WTC11 (cell line): ENCODE measurements at regions not wholly inside any gene's neighbourhood (a gene's known extent, or its start where the extent isn't known, plus 50 kb on each side); places are given as distances from the start of the nearest gene placed in this dataset.

ENCODE experiments used
- ATAC-seq: fragments of 200-7000 bp; cut with Tn5 transposase; 2 replicates; pipeline ENCODE4 v1.10.0; 2021; ENCODE audit warnings: mild to moderate bottlenecking, moderate library complexity
- CTCF ChIA-PET: fragments of 300-600 bp; sonication (Branson Sonifier 250); formaldehyde crosslinking; loops from one replicate; lab custom pipeline; 2021; ENCODE audit warnings: antibody characterized with exemption; lab: Charles Lee
- POLR2A ChIA-PET: fragments of 350-600 bp; sonication (Branson Sonifier 250); formaldehyde crosslinking; loops from one replicate; lab custom pipeline; 2021; ENCODE audit warnings: antibody characterized with exemption; lab: Charles Lee
- DNase-seq: peaks from one replicate; pipeline ENCODE4 v3.0.0; 2021; ENCODE audit warnings: low spot score
- H3K27ac Mint-ChIP-seq: 2 replicates; pipeline ENCODE4 v1.8.0; 2021; ENCODE audit warnings: mixed read lengths
- H3K27me3 Mint-ChIP-seq: 2 replicates; pipeline ENCODE4 v1.8.0; 2021; ENCODE audit warnings: low read depth, mild to moderate bottlenecking, moderate library complexity, mixed read lengths
- H3K36me3 Mint-ChIP-seq: 2 replicates; pipeline ENCODE4 v1.8.0; 2021; ENCODE audit warnings: mixed read lengths
- H3K4me1 Mint-ChIP-seq: 2 replicates; pipeline ENCODE4 v1.8.0; 2022; ENCODE audit warnings: mixed read lengths
- H3K4me3 Mint-ChIP-seq: 2 replicates; pipeline ENCODE4 v1.8.0; 2021; ENCODE audit warnings: mild to moderate bottlenecking, moderate library complexity, mixed read lengths
- H3K9me3 Mint-ChIP-seq: 2 replicates; pipeline ENCODE4 v1.8.0; 2021; ENCODE audit warnings: mixed read lengths
- E2F5 ChIP-seq: sonication (generic); formaldehyde crosslinking; IDR thresholded peaks from 2 replicates; pipeline ENCODE4 v1.8.1; 2022; ENCODE audit warnings: mild to moderate bottlenecking, moderate library complexity, missing genetic modification reagents
- GABPB1 ChIP-seq: sonication (generic); formaldehyde crosslinking; IDR thresholded peaks from 2 replicates; pipeline ENCODE4 v1.8.1; 2023; ENCODE audit warnings: mild to moderate bottlenecking, missing genetic modification reagents
- SOX15 ChIP-seq: fragments of 250-450 bp; sonication (Bioruptor Pico); IDR thresholded peaks from 2 replicates; pipeline ENCODE4 v1.9.0; 2021; ENCODE audit warnings: mild to moderate bottlenecking
- ZBTB21 ChIP-seq: sonication (generic); formaldehyde crosslinking; IDR thresholded peaks from 2 replicates; pipeline ENCODE4 v1.8.1; 2023; ENCODE audit warnings: mild to moderate bottlenecking, missing genetic modification reagents, borderline replicate concordance
- ZNF416 ChIP-seq: fragments of 250-450 bp; sonication (Bioruptor Pico); IDR thresholded peaks from 2 replicates; pipeline ENCODE4 v1.9.0; 2021; ENCODE audit warnings: mild to moderate bottlenecking, inconsistent platforms
- ZNF423 ChIP-seq: fragments of 250-450 bp; sonication (Bioruptor Pico); IDR thresholded peaks from 2 replicates; pipeline ENCODE4 v2.1.2; 2022; ENCODE audit warnings: mild to moderate bottlenecking, moderate library complexity
- ZSCAN18 ChIP-seq: fragments of 250-450 bp; sonication (Bioruptor Pico); IDR thresholded peaks from 2 replicates; pipeline ENCODE4 v2.1.2; 2022; ENCODE audit warnings: mild to moderate bottlenecking, moderate library complexity
- TF ChIP-seq, protein P1 (sequence below): sonication (generic); formaldehyde crosslinking; IDR thresholded peaks from 2 replicates; pipeline ENCODE4 v1.8.1; 2023; ENCODE audit warnings: mild to moderate bottlenecking, missing genetic modification reagents, moderate library complexity
- TF ChIP-seq, protein P2 (sequence below): fragments of 250-450 bp; sonication (Bioruptor Pico); conservative IDR thresholded peaks from 2 replicates; pipeline ENCODE4 v1.9.0; 2021; ENCODE audit warnings: mild to moderate bottlenecking
- TF ChIP-seq, protein P3 (sequence below): sonication (generic); formaldehyde crosslinking; IDR thresholded peaks from 2 replicates; pipeline ENCODE4 v1.8.0; 2022; ENCODE audit warnings: missing genetic modification reagents
- TF ChIP-seq, protein P4 (sequence below): sonication (generic); formaldehyde crosslinking; IDR thresholded peaks from 2 replicates; pipeline ENCODE4 v1.8.0; 2022; ENCODE audit warnings: mild to moderate bottlenecking, missing genetic modification reagents

DNA sequence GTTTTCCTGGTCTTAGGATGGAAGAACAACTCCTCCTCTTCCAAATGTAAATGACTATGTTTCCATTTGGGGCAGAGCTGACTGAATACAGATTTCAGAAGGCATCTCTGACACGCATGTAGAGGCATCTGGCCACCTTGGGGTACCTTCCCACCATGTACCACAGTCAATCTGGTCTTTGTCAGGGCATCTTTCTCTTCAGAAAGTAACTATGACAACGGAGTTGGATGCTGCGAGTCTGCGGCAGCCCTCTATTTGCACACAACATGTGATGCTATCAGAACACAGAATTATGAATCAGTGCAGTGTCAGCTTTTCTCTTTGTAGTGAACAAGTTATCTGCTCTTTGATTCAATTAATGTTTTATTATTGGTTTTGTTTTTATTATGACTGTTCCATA is 94.7 kb downstream of the TSEN15 start:
- ChIA-PET CTCF (no interaction called here), POLR2A (no interaction called here)
- Mint-ChIP-seq H3K27ac (no peak overlapping the region), H3K27me3 (peaks cover 7% of the 10 kb centered on the region), H3K4me1 (peaks cover 8% of the 10 kb centered on the region), H3K9me3 (peaks cover 18% of the 10 kb centered on the region), H3K4me3 (no peak overlapping the region), H3K36me3 (peaks cover 6% of the 10 kb centered on the region; the same call in 1 of the 2 replicates)
- TF ChIP-seq ZNF416 (no peak), ZNF423 (CRISPR knock-in tag) (no peak), E2F5 (CRISPR knock-in tag) (no peak), GABPB1 (CRISPR knock-in tag) (no peak)
- TF ChIP-seq, protein P1, sequence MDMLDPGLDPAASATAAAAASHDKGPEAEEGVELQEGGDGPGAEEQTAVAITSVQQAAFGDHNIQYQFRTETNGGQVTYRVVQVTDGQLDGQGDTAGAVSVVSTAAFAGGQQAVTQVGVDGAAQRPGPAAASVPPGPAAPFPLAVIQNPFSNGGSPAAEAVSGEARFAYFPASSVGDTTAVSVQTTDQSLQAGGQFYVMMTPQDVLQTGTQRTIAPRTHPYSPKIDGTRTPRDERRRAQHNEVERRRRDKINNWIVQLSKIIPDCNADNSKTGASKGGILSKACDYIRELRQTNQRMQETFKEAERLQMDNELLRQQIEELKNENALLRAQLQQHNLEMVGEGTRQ (CRISPR knock-in tag), result no peak
- TF ChIP-seq, protein P2, sequence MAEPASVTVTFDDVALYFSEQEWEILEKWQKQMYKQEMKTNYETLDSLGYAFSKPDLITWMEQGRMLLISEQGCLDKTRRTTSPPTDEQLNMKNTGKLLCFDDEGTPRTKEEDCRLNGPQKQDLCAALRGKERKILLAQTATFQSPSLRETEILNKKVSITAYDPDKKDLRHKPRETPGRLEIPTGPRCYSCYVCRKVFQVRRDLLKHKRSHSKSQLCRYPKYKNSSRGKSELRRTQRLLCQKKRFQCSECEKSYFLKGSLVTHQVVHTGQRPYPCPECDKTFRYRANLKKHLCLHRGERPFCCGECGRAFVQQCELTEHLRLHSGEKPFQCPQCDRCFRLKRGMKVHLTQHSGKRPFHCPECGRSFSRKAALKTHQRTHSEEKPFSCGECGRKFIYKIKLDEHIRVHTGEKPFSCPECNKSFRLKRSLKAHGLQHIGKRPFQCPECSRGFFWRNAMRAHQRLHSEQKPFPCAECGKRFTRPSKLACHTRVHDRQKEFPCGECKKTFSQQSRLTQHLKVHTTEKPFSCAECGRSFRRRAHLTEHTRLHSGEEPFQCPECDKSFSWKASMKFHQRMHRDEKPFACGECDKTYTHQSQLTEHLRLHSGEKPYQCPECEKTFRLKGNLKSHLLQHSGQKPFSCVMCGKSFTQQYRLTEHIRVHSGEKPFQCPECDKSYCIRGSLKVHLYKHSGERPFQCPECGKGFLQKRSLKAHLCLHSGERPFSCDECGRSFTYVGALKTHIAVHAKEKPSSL (CRISPR knock-in tag), result no peak
- no peak for DNase-seq
- ATAC-seq, result no peak

- Mint-ChIP-seq H3K4me3 (no peak overlapping the region), H3K27ac (no peak overlapping the region), H3K4me1 (peaks cover 30% of the 10 kb centered on the region), H3K27me3 (peaks cover 13% of the 10 kb centered on the region), H3K36me3 (peaks cover 6% of the 10 kb centered on the region; the same call in 1 of the 2 replicates), H3K9me3 (peaks cover 15% of the 10 kb centered on the region)
- ATAC-seq, result no peak
- CTCF ChIA-PET, result no interaction called here
- TF ChIP-seq, protein P3, sequence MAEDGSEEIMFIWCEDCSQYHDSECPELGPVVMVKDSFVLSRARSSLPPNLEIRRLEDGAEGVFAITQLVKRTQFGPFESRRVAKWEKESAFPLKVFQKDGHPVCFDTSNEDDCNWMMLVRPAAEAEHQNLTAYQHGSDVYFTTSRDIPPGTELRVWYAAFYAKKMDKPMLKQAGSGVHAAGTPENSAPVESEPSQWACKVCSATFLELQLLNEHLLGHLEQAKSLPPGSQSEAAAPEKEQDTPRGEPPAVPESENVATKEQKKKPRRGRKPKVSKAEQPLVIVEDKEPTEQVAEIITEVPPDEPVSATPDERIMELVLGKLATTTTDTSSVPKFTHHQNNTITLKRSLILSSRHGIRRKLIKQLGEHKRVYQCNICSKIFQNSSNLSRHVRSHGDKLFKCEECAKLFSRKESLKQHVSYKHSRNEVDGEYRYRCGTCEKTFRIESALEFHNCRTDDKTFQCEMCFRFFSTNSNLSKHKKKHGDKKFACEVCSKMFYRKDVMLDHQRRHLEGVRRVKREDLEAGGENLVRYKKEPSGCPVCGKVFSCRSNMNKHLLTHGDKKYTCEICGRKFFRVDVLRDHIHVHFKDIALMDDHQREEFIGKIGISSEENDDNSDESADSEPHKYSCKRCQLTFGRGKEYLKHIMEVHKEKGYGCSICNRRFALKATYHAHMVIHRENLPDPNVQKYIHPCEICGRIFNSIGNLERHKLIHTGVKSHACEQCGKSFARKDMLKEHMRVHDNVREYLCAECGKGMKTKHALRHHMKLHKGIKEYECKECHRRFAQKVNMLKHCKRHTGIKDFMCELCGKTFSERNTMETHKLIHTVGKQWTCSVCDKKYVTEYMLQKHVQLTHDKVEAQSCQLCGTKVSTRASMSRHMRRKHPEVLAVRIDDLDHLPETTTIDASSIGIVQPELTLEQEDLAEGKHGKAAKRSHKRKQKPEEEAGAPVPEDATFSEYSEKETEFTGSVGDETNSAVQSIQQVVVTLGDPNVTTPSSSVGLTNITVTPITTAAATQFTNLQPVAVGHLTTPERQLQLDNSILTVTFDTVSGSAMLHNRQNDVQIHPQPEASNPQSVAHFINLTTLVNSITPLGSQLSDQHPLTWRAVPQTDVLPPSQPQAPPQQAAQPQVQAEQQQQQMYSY (CRISPR knock-in tag), result no peak
- no peak for TF ChIP-seq ZSCAN18 (CRISPR knock-in tag)
- TF ChIP-seq, protein P2 (CRISPR knock-in tag), result no peak
- no peak for TF ChIP-seq SOX15
- TF ChIP-seq, protein P4, sequence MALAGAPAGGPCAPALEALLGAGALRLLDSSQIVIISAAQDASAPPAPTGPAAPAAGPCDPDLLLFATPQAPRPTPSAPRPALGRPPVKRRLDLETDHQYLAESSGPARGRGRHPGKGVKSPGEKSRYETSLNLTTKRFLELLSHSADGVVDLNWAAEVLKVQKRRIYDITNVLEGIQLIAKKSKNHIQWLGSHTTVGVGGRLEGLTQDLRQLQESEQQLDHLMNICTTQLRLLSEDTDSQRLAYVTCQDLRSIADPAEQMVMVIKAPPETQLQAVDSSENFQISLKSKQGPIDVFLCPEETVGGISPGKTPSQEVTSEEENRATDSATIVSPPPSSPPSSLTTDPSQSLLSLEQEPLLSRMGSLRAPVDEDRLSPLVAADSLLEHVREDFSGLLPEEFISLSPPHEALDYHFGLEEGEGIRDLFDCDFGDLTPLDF (CRISPR knock-in tag), result no peak
- no peak for TF ChIP-seq ZBTB21 (CRISPR knock-in tag)
- no peak for DNase-seq
- POLR2A ChIA-PET, result no interaction called here
Measured at GRCh38 chr1:184150776-184151531, 99.4 kb downstream of the TSEN15 start.
